Activated CD8-positive, alpha-beta T cell treated with anti-CD3 and anti-CD28 coated beads for 36 hours (primary cell): ENCODE measurements at regions not wholly inside any gene's neighbourhood (a gene's known extent, or its start where the extent isn't known, plus 50 kb on each side); places are given as distances from the start of the nearest gene placed in this dataset.

Experiments used
- ATAC-seq: fragments of 200-7000 bp; cut with Tn5 transposase; one replicate; pipeline ENCODE4 v1.10.0; 2021; ENCODE audit warnings: mild to moderate bottlenecking, moderate library complexity
- CTCF ChIA-PET: fragments of 350-600 bp; sonication (Branson Sonifier 250); formaldehyde crosslinking; loops from one replicate; lab custom pipeline; 2021; ENCODE audit warnings: antibody characterized with exemption; lab: Charles Lee
- POLR2A ChIA-PET: fragments of 350-600 bp; sonication (Branson Sonifier 250); formaldehyde crosslinking; loops from one replicate; lab custom pipeline; 2021; ENCODE audit warnings: antibody characterized with exemption; lab: Charles Lee
- DNase-seq: peaks from one replicate; pipeline ENCODE4 v3.0.0-alpha.2; 2020
- H3K27ac Mint-ChIP-seq: one replicate; pipeline ENCODE4 v1.8.0; 2021; ENCODE audit warnings: mild to moderate bottlenecking, mixed read lengths
- H3K27me3 Mint-ChIP-seq: one replicate; pipeline ENCODE4 v1.8.0; 2021; ENCODE audit warnings: mixed read lengths
- H3K36me3 Mint-ChIP-seq: one replicate; pipeline ENCODE4 v1.8.0; 2021; ENCODE audit warnings: low read depth, mixed read lengths
- H3K4me1 Mint-ChIP-seq: one replicate; pipeline ENCODE4 v1.8.0; 2021; ENCODE audit warnings: low read depth, mixed read lengths
- H3K4me3 Mint-ChIP-seq: one replicate; pipeline ENCODE4 v1.8.0; 2021; ENCODE audit warnings: mild to moderate bottlenecking, moderate library complexity, mixed read lengths
- H3K9me3 Mint-ChIP-seq: one replicate; pipeline ENCODE4 v1.8.0; 2021; ENCODE audit warnings: mixed read lengths
- intact Hi-C: fragments of 100-400 bp; cut with micrococcal nuclease; formaldehyde crosslinking; loops from one replicate; pipeline ENCODE4 v1.10.0; 2022
- TF ChIP-seq, protein P1 (sequence below): fragments of 200-600 bp; IDR thresholded peaks from one replicate; pipeline ENCODE4 v1.8.0; 2022; ENCODE audit warnings: antibody characterized with exemption, mild to moderate bottlenecking

- Mint-ChIP-seq H3K4me3 (no peak overlapping the region), H3K27ac (no peak overlapping the region), H3K9me3 (peaks cover 1% of the 10 kb centered on the region), H3K36me3 (peaks cover 2% of the 10 kb centered on the region), H3K27me3 (no peaks in the 10 kb centered on the region), H3K4me1 (no peaks in the 10 kb centered on the region)
- TF ChIP-seq, protein P1, sequence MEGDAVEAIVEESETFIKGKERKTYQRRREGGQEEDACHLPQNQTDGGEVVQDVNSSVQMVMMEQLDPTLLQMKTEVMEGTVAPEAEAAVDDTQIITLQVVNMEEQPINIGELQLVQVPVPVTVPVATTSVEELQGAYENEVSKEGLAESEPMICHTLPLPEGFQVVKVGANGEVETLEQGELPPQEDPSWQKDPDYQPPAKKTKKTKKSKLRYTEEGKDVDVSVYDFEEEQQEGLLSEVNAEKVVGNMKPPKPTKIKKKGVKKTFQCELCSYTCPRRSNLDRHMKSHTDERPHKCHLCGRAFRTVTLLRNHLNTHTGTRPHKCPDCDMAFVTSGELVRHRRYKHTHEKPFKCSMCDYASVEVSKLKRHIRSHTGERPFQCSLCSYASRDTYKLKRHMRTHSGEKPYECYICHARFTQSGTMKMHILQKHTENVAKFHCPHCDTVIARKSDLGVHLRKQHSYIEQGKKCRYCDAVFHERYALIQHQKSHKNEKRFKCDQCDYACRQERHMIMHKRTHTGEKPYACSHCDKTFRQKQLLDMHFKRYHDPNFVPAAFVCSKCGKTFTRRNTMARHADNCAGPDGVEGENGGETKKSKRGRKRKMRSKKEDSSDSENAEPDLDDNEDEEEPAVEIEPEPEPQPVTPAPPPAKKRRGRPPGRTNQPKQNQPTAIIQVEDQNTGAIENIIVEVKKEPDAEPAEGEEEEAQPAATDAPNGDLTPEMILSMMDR: no peak
- intact Hi-C loops: no loop called here
- CTCF ChIA-PET: no interaction called here
- POLR2A ChIA-PET: no interaction called here
- ATAC-seq (no peak), DNase-seq (no peak)
Observed at GRCh38 chr16:72576189-72576588, 404.2 kb upstream of the PMFBP1 start.

DNA sequence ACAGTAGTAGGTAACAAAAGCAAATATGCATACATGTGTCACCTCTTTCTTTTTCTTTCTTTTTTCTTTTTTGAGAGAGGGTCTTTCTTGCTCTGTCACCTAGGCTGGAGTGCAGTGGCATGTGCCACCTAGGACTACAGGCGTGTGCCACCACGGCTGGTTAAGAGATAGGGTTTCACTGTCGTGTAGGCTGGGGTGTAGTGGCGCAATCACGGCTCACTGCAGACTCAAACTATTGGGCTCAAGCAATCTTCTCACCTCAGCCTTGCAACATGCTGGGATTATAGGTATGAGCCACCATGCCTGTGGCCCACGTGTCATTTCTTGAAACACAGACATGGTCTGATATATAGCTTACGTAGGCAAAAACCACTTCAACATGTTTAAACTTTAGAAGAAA, 397.7 kb upstream of the PMFBP1 start:
- Mint-ChIP-seq H3K36me3 (no peaks in the 10 kb centered on the region), H3K27ac (no peak overlapping the region), H3K4me1 (no peaks in the 10 kb centered on the region), H3K9me3 (peaks cover 1% of the 10 kb centered on the region), H3K27me3 (no peaks in the 10 kb centered on the region), H3K4me3 (no peak overlapping the region)
- TF ChIP-seq, protein P1: no peak
- no peak for DNase-seq
- CTCF ChIA-PET: no interaction called here
- POLR2A ChIA-PET: no interaction called here
- intact Hi-C loops: no loop called here
- ATAC-seq: no peak

DNA sequence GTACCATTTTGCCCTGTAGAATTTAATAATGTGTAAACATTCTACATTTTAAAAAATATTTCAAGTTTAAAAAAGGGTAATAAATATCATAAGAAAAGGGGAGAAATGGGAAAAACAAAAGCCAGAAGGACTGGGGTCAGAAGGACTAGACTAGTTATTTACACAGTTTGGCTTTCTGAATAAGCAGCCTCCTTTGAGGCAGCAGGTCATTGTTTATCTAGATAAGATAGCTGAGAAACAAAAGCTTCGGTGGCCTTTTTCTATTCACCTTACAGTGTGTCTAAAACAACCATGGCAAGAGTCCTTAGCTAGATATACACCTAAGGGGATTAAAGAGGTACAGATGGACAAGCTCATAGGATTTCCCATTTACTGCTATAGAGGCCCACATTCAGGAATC, 396.5 kb upstream of the PMFBP1 start:
- TF ChIP-seq, protein P1: no peak
- intact Hi-C loops: no loop called here
- H3K9me3 Mint-ChIP-seq: peaks cover 1% of the 10 kb centered on the region
- ATAC-seq (no peak), DNase-seq (no peak)
- ChIA-PET POLR2A (no interaction called here), CTCF (no interaction called here)
- H3K36me3 Mint-ChIP-seq: no peaks in the 10 kb centered on the region
- H3K4me1 Mint-ChIP-seq: no peaks in the 10 kb centered on the region
- no peak overlapping the region for H3K27ac Mint-ChIP-seq
- H3K4me3 Mint-ChIP-seq: no peak overlapping the region
- no peaks in the 10 kb centered on the region for H3K27me3 Mint-ChIP-seq

GRCh38 chr16:72566174-72566573, 394.2 kb upstream of the PMFBP1 start:
- intact Hi-C loops: no loop called here

DNA sequence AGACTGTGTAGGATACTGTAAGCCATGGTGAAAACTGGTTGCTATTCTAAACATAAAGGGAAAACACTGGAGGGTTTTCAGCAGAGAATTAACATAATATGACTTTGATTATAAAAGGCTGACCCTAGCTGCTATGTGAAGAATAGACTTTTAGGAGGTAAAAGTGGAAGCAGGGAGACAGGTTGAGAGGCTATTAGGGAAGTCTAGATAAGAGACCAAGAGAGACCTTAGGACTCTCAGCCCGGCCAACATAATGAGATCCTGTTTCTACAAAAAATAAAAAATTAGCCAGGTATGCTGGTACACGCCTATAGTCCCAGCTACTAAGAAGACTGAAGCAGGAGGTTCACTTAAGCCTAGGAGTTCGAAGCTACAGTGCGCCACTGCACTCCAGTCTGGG, 393.2 kb upstream of the PMFBP1 start:
- H3K27ac Mint-ChIP-seq: no peak overlapping the region
- no peaks in the 10 kb centered on the region for H3K36me3 Mint-ChIP-seq
- TF ChIP-seq, protein P1: no peak
- intact Hi-C loops: no loop called here
- no peaks in the 10 kb centered on the region for H3K27me3 Mint-ChIP-seq
- no peaks in the 10 kb centered on the region for H3K4me1 Mint-ChIP-seq
- no peak for DNase-seq
- POLR2A ChIA-PET: no interaction called here
- H3K9me3 Mint-ChIP-seq: no peaks in the 10 kb centered on the region
- CTCF ChIA-PET: no interaction called here
- H3K4me3 Mint-ChIP-seq: no peak overlapping the region
- ATAC-seq: no peak

More at GRCh38 chr16:72566174-72566573, 394.2 kb upstream of the PMFBP1 start:
- no peaks in the 10 kb centered on the region for H3K9me3 Mint-ChIP-seq
- TF ChIP-seq, protein P1: no peak
- ChIA-PET CTCF (no interaction called here), POLR2A (no interaction called here)
- H3K4me3 Mint-ChIP-seq: no peak overlapping the region
- no peaks in the 10 kb centered on the region for H3K36me3 Mint-ChIP-seq
- H3K27ac Mint-ChIP-seq: no peak overlapping the region
- ATAC-seq (no peak), DNase-seq (no peak)
- H3K27me3 Mint-ChIP-seq: no peaks in the 10 kb centered on the region
- H3K4me1 Mint-ChIP-seq: no peaks in the 10 kb centered on the region
